ENCODE measurements at regions not wholly inside any gene's neighbourhood (a gene's known extent, or its start where the extent isn't known, plus 50 kb on each side); places are given as distances from the start of the nearest gene placed in this dataset.
"Not testable (repeated sequence)": the region's sequence is repeated elsewhere in the genome, so short reads cannot be mapped to it uniquely, and the experiment has no call there.

DNA sequence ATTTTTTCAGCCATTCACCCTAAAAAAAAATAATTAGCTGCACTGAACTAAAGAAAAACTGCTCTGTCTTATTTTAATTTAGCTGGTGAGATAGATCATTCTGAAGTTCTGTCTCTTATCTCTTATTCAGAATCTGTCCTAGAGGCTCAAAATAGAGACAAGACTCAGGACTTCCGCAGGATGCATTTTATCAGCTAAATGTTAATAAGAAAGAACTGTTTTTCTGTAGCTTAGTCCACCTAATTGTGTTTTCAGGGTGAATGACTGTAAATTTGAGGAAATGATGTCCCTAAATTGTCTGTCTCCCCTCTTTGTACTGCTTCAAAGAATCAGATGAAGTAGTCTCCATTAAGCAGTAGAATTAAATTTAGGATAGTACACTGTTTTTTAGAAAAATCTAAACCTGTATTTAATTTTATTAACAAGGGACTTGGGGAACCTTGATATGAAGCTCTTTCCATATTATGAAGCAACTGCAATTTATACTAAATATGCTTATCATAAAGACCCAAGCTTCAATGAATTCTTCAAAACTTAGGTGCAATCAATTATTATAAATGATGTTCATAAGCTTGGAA lies 671.9 kb downstream of the RWDD3 start:
- no peak for DNase-seq (ENCODE audit: low spot score)

DNA sequence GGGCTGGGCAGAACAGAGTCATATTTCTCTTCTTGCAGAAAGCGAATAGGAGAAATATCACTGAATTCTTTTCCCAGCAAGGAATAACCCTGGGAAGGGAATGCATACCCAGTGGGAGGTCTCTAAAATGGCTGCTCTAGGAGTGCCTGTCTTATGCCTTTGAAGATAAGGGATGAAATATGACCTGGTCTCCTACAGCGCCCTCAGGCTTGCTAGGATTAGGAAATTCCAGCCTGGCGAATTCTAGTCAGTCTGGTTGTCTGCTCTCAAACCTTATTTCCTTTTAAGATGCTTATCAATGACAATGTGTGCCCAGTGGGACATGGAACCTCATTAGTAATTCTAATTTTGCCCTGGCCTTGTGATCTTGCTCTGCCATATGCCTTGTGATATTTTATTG lies 677.7 kb downstream of the RWDD3 start:
- not testable (repeated sequence) for DNase-seq (ENCODE audit: low spot score)

DNA sequence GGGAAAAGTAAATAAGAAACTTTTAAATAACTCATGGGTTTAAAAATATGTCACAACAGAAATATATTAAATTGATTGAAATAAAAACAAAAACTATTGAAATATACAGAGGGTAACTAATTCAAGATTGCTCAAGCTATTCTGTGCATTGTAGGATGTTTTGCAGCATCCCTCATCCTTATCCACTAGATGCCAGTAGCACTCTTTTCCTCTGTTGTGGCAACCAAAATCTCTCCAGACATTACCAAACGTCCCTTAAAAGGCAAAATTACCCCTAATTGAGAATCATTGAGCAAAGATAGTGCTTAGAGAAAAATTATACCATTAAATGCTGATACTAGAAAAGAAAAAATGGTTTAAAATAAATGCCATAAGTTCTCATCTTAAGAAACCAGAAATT lies 682.6 kb downstream of the RWDD3 start:
- DNase-seq (ENCODE audit: low spot score): no peak

DNA sequence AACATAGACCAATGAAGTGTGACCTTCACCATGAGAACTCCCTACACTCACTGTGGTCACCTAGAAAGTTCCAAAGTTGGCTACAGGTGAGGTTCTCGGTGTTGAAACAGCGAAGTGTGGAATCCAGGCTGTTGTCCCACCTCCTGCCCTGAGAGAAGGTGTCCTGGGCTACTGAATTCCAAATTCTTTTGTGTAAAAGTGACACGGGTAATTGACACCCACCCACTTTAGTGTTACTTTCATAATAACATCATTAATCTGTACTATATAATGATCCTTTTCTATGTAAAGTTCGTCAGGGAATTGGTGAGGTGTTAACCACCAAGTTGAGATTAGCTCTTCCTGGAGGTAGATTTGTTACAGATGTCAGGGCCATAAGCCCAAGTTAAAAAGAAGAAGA lies 690.7 kb downstream of the RWDD3 start:
- DNase-seq (ENCODE audit: low spot score): no peak

DNA sequence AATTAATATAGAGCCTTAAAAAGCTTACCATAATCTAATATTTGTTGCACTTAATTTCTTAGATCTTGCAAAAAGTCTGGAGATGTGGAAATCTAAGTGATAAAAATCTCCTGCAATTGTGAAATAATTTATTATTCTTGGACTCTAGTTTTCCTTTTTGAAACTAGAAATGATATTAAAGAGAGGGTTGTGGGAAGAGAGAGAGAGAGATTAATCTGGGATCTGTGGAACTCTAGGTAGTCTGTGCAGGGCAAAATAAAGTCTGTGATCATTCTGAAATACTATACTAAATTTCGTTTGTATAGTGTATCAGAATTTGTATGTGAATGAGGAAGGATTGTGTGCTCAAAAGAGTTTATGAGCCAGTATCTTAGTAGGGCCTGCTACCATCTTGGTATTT lies 692.3 kb downstream of the RWDD3 start:
- no peak for DNase-seq (ENCODE audit: low spot score)

DNA sequence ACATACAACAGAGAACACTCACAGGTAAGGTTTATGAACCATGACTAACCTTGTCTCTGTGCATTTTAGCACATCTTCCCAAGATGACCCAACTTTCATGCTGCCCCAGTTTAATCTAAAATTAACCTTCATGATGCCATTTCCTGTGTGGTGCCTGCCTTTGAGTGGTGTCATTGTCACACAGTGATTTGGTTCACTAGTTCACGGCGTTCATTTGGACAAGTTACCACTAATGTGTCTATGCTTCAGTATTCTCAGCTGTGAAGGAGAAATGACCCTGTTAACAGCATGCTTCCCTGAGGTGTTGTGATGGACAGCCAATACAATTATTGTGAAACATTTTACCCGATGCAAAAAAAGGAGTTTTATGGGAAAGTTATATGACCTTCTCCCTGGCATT lies 693.1 kb downstream of the RWDD3 start:
- DNase-seq (ENCODE audit: low spot score): no peak

DNA sequence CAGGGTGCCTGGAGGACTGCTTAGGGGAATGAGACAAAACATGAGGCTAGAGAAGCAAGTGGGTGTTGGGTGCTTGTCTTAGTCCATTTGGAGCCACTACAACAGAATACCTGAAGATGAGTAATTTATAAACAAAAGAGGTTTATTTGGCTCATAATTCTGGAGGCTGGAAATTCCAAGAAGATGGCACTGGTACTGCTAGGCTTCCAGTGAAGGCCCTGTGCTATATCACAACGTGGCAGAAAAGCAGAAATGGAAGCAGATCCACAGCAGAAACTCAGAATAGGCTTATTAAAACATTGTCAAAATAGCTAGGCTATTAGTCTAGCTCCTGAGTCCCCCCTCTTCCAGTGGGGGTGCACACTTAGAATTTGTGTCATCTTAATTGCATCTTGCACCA lies 701.7 kb downstream of the RWDD3 start:
- DNase-seq (ENCODE audit: low spot score): no peak

DNA sequence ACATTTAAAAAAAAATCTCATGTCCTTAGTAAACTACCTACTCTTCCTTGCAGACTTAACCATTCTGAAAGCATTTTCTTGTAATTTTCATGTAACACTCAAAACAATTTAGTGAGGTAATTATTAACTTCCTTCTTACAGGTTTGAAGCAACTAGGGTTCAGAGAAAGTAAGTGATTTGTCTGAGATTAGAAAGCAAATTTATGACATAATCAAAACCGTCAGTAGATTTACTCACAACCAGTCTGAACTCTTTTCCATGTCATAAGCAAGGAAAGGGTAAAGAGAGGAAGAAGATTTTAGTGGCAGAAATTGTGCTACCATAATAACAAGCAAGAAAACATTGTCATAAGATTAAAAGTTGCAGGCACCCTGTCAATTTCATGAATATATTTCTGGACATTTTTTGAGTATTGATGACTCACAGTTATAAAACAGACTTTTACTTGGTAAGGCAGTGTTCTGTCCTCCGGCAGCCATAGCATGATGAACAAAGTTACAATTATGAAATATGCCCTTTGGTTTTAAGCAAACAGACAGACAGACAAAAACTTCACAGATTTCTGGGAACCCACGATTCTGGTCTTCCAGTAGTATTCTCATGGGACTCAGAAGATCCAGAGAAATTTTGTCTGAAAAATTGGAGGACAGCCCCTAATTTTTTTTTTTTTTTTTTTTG lies 707.2 kb downstream of the RWDD3 start:
- DNase-seq (ENCODE audit: low spot score): no peak

DNA sequence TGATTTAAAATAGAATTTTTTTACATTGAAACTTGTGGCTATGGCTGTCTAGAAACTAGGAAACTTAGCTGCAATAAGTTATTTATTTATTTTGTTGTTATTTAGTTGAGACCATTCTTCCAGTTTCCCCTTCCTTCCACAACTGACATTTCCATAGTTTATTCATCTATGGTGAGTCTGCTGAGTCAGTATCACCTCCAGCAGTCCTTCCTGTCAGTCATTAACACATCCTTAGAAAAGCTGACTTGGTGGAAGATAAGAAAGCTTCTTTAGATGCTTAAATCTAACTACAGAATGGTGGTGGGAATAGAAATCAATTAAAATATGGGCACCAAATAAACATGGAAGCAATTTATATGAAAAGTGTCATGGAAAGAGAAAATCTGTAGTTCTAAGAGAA lies 714.0 kb downstream of the RWDD3 start:
- no peak for DNase-seq (ENCODE audit: low spot score)

DNA sequence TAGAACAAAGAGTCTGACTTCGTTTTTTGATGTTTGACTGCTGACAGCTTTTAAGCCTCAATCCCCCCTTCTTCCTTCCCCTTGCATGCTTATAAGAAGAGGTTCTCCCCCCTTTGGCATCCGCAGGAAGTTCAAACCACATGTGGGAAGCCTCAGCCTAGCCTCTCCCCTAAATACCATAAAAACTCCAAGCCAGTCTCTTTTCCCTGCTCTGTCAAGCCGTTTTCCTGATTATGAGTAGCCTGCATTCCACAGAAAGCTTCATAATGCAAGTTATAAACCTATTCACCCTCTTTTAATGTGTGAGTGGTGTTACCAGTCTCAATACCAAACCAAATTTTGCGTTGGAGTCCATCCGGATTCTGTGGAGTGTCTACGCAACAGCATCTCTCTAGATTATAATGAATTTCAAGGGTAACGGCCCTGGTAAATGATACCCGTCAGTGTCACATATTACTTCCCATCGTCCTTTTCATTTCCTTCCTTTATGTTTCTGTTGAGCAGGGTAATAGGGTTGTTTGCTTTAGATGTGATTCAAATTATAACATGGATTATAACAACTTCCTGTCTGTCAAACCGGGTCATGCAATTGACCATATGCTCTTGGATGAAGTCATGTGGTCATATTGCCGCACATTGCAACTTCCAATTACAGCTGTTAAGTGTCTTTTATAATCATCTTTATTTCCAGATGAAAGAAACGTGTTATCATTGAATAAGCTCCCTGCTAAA lies 717.5 kb downstream of the RWDD3 start:
- DNase-seq (ENCODE audit: low spot score): no peak

DNA sequence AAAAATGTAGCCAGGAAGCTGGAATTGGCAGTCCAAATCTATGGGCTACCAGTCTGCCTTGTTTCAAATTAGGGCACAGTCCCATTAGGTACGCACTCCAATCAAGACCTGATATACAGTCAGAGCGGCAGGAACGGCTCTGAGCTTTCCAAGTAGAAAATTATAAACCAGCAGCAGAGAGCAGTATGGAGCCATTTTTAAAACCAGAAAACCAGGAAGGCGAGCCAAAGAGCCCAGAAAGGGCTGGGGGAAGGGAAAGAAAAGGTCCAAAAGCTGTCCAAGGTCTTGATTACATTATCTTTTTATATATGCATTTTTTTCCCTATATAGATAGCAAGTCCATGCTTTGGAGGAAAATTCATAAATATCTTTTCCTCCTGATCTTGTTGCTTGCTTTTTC lies 719.0 kb downstream of the RWDD3 start:
- DNase-seq (ENCODE audit: low spot score): no peak

DNA sequence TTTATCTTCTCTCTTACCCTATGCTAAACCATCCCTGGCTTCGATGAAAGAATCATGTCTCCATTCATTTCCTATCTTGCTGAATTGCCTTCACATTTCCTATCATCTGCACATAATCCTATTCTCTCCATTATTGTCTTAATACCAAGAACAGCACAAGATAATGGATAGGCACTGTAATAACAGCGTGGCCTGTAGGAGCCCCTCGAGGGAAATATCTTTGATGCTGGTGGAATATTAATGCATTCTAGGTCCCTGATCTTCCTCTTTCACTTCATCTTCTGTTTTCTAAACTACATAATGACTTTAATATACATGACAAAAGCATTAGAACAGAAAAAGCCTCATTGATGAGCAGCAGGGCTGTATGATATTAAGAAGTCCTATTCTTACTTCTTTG lies 720.6 kb downstream of the RWDD3 start:
- DNase-seq (ENCODE audit: low spot score): no peak

DNA sequence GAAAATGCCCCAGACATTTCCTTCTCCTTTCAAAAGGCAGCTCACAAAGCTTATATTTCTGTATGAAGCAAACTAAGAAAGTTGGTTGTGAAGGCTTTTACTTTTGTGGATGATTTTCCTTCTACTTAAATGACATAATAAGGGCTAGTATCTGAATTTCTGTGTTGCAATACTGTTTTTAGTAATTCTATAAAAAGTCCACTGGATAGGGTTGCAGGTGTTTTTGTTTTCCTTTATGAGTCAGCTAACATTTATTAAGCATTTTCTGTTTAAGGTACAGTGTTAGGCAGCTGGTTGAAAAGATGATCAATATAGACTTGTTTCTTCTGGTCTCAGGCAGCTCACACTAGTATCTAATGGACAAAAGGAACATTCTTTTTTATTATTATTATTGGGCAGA lies 722.2 kb downstream of the RWDD3 start:
- no peak for DNase-seq (ENCODE audit: low spot score)

DNA sequence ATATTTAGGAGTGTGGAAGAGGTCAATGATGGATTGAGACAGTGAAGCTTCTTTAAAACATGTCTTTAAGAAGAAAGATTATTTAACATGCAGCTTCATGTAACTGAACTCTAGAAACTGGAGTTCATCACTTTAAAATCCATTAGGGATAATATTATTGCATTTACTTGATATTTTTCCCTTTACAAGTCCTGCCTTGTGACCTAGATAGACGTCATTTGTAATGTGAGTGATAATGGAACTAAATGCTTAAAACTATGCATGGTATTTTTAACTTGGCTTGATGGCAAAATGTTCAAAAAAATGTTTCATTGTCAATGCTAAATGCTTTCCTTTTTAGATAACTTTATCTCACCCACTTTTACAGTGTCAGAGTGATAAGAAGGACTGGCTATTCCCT lies 723.7 kb downstream of the RWDD3 start:
- DNase-seq (ENCODE audit: low spot score): no peak

DNA sequence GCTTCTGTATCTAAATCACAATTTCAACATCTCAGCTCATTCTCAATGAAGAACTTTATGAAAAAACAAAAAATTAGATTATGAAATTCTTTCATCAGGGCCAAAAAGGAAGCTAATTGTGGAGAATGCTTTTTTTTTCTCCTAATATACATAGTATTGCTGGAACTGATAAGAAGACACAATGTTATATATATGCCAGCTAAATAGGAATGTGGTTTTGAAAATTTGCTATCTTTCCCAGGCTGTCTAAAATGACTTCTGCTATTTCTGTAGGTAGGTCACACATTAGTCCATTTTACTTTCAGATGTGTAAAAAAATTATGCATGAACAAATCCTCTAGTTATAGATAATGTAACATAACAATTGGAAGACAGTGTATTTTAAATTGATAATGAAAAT lies 732.9 kb downstream of the RWDD3 start:
- DNase-seq (ENCODE audit: low spot score): no peak

DNA sequence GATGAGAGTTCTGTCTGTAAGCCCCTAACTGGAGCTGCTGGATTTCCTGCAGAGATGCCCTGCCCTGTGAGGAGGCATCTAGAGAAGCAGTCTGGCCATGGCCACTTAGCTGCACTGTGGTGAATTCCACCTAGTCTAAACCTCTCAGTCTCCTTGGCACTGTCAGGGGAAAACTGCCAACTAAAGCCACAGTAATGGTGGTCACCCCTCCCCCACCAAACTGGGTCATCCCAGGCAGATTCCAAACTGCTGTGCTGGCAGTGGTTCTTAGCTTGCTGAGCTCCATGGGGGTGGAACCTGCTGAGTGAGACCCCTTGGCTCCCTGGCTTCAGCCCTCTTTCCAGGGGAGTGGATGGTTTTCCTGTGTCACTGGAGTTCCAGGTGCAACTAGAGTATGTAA lies 740.6 kb downstream of the RWDD3 start:
- DNase-seq (ENCODE audit: low spot score): no peak

DNA sequence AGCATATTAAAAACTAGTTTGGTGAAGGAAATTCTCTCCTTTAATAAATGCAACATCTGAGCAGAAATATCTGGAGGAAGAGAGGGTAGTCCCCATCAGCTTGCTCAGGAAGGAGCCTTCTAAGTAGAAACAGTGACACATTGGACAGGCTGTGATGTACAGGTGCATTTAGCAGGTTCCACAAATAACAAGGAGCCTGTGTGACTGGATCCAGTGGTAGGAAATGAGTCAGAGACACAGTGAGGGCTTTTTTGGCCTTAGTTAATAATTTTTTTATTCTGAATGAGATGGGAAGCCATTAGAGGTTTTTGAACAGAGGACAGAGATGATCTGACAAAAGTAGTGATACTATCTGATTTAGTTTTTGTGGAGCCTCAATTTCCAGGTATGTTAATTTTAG lies 738.9 kb upstream of the PTBP2 start:
- no peak for DNase-seq (ENCODE audit: low spot score)

DNA sequence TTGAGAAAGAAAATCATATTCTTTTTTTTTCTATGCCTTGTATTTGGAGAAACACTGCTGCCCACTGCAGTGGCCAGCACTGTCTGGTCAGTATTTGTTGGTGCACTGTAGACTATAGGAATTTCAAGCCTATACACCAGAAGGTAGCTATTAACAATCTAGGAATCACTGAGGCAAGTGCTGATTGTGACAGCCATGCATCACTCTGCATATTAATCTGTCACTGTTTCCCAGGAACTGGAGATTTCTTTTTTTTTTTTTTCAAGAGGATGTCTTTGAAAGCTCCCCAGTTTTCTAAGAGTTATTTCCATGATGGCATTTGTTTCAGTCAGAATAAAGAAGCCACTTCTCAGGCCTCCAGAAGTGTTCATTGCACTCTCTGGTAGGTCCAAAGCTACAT lies 737.8 kb upstream of the PTBP2 start:
- DNase-seq (ENCODE audit: low spot score): no peak

DNA sequence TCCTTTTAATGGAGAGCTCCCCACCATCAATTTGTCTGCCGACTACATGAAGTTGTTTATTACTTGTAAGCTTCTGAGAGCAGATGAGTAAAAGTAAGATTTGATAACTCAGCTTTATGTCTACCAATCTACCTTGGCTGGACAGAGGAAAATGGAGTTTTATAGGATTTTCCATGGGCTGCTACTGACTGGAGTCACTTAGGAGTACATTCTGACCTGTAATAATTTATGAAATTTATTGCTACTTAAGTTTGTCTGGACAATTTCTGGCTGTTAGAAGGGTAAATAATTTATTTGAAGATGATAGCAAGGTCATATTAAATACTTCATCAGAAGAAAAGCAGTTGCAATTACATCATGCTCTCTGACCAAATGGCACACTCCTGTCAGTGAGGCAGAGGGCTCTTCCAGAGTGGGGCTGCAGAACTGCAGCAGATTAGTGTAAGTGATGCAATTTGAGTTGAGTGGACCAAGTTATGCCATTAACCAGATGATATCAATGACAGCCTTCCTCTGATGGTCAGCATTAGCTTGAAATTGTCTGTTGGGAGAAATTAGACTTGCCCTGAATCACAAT lies 736.7 kb upstream of the PTBP2 start:
- DNase-seq (ENCODE audit: low spot score): no peak

DNA sequence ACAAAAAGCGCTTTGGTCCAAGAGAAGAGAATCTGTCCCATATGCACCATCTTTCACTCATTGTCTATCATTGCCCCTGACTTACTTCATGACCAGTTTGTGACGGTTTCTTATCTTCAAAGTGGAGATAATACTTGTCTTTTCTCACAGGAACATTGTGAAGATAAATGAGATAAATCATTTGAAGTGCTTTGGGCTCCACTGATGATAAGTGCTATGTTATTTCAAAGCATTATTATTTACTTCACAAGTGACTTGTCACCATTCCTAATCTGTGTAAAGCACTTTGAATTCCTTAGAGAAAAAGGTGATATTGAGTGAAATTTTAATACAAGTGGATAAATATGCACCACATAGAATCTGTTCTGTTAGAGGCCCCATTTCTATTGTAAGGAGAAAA lies 731.6 kb upstream of the PTBP2 start:
- DNase-seq (ENCODE audit: low spot score): no peak

DNA sequence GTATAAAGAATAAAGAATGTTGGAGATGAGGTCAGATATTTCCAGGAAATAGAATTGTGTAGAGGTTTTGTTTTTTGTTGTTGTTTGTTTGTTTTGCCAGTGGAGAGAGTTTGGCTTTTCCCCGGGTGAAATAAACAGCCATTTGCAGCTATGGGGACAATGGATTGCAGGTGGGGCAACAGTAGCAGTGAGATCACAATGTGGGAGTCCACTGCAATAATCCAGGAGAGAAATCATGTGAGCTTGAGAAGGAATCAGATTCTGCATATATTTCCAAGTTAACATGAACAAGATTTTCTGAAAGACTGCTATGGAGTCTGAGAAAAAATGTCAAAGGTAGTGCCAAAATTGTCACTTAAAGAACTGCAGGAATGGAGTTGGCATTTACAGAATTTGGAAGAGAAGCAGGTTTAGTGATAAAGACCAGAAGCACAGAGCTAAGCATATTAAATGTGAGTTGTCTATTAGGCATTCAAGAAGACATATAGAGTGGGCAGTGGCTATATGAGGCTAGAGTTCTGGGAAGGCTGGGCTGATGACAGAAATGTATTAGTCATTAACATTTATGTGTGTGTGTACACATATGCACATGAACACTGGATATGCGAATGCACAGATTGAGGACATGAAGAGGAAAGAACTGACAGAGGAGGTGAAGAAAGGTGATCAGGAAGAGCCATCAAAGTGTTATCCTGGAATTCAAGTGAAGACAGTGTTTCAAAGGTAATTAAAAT lies 729.6 kb upstream of the PTBP2 start:
- DNase-seq (ENCODE audit: low spot score): no peak

DNA sequence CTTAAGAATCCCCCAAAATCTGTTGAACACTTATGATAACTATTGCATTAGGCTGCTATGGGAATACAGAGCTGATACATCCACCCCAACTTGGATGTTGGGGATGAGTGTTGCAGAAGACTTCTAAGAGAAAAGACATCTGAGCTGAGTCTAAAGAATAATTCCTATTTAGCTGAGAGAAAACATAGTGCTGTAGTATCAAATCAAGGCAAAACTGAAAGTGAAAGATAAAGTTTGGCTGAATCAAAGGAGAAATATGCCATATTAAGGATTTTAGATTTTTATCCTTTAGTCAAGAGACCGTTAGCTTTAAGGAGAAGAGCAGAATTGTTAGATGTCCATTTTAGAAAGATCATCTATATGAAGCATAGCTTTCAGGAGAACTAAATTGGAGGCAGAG lies 726.9 kb upstream of the PTBP2 start:
- no peak for DNase-seq (ENCODE audit: low spot score)

DNA sequence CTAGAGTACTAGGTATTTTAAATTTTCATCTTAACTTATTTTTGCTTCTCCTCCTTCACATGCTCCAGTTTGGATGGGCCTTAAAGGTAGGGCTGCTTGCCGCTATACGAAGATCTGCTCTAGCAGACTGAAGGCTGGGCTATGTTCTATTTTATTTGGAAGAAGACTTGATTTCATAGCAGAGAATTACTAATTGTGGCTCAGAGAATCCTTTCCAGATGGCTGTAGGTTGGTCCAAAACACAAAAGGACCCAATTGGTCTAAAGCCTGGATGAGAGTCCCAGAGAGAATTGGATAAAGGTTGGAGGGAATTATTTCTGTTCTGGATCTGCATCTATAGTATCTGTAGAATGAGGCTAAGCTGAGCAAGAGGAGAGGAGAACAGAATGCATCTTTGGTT lies 719.4 kb upstream of the PTBP2 start:
- no peak for DNase-seq (ENCODE audit: low spot score)
